NCI-H2029 (cell line): ENCODE measurements at regions not wholly inside any gene's neighbourhood (a gene's known extent, or its start where the extent isn't known, plus 50 kb on each side); places are given as distances from the start of the nearest gene placed in this dataset.
"Not testable (repeated sequence)": the region's sequence is repeated elsewhere in the genome, so short reads cannot be mapped to it uniquely, and the experiment has no call there.

Source experiments
- DNase-seq: peaks from one replicate; lab custom pipeline; 2025; lab: John Stamatoyannopoulos, UW

- no peak for DNase-seq
These were observed 216.1 kb downstream of the TRIM36 start for GRCh38 chr5:114953565-114953964.

GRCh38 chr5:114952876-114953275 lies 216.8 kb downstream of the TRIM36 start:
- no peak for DNase-seq

GRCh38 chr5:114949756-114950155 lies 220.0 kb downstream of the TRIM36 start:
- no peak for DNase-seq

- no peak for DNase-seq
These were observed 220.6 kb downstream of the TRIM36 start for GRCh38 chr5:114948986-114949621.

GRCh38 chr5:114948363-114948762 lies 221.3 kb downstream of the TRIM36 start:
- no peak for DNase-seq

GRCh38 chr5:114940709-114941108 lies 229.0 kb downstream of the TRIM36 start:
- no peak for DNase-seq

- no peak for DNase-seq
These were observed 234.2 kb downstream of the TRIM36 start for GRCh38 chr5:114935490-114935889.

- DNase-seq = no peak
These were observed 240.9 kb downstream of the TRIM36 start for GRCh38 chr5:114928644-114929462.

- DNase-seq = no peak
These were observed 244.9 kb downstream of the TRIM36 start for GRCh38 chr5:114924769-114925168.

GRCh38 chr5:114912189-114912920 lies 257.4 kb downstream of the TRIM36 start:
- no peak for DNase-seq

- no peak for DNase-seq
These were observed 259.0 kb downstream of the TRIM36 start for GRCh38 chr5:114910727-114911126.

GRCh38 chr5:114909424-114909823 lies 260.3 kb downstream of the TRIM36 start:
- DNase-seq = no peak

GRCh38 chr5:114903767-114904166 lies 265.9 kb downstream of the TRIM36 start:
- no peak for DNase-seq

- DNase-seq = no peak
These were observed 271.1 kb downstream of the TRIM36 start for GRCh38 chr5:114898602-114899001.

- DNase-seq = no peak
These were observed 286.0 kb downstream of the TRIM36 start for GRCh38 chr5:114883675-114884074.

GRCh38 chr5:114859438-114859735 lies 310.3 kb downstream of the TRIM36 start:
- no peak for DNase-seq

- DNase-seq = no peak
These were observed 310.9 kb downstream of the TRIM36 start for GRCh38 chr5:114858665-114859437.

GRCh38 chr5:114857941-114858551 lies 311.7 kb downstream of the TRIM36 start:
- no peak for DNase-seq

- DNase-seq = not testable (repeated sequence)
These were observed 325.0 kb downstream of the TRIM36 start for GRCh38 chr5:114844711-114845110.

- DNase-seq = no peak
These were observed 330.3 kb downstream of the TRIM36 start for GRCh38 chr5:114839360-114839759.

- no peak for DNase-seq
These were observed 330.8 kb downstream of the TRIM36 start for GRCh38 chr5:114838937-114839336.

GRCh38 chr5:114830114-114830513 lies 339.6 kb downstream of the TRIM36 start:
- DNase-seq = no peak
